ENCODE measurements at regions not wholly inside any gene's neighbourhood (a gene's known extent, or its start where the extent isn't known, plus 50 kb on each side); places are given as distances from the start of the nearest gene placed in this dataset.

- H2AFZ ChIP-seq (ENCODE audit: low read depth, low read length, poor library complexity, severe bottlenecking), result no peak overlapping the region
- no peak overlapping the region for H3K4me2 ChIP-seq (ENCODE audit: low read length)
- H3K9me3 ChIP-seq (ENCODE audit: control insufficient read depth in 1 of 2, insufficient read depth in 1 of 2, low read depth in 1 of 2, low read length in 2 of 2), result peaks cover 12 to 17% of the 10 kb centered on the region in 2 experiments; a peak in 2 of 4 replicates
- ChIA-PET CTCF (no interaction called here), POLR2A (no interaction called here), RAD21 (ENCODE audit: low non-redundant PET in 1 of 2, low total read pairs in 2 of 2, uncharacterized antibody in 2 of 2, unreplicated experiment in 2 of 2) (no interaction called here)
- no peaks in the 10 kb centered on the region for H3K36me3 ChIP-seq (ENCODE audit: control insufficient read depth in 1 of 2, insufficient read depth in 2 of 2, low read length in 2 of 2)
- no peak overlapping the region for H3K4me3 ChIP-seq (replicated peaks in 1 of 2; ENCODE audit: low read depth in 1 of 2, low read length in 2 of 2)
- intact Hi-C loops (cut with micrococcal nuclease), result no loop called here
- no peaks in the 10 kb centered on the region for H3K79me2 ChIP-seq (ENCODE audit: insufficient read depth, low read length)
- no peaks in the 10 kb centered on the region for H3K4me1 ChIP-seq (ENCODE audit: control insufficient read depth in 1 of 2, insufficient read depth in 2 of 2, low read length in 2 of 2)
- no peak for TF ChIP-seq YY1 (IDR thresholded peaks at IDR 0.05; ENCODE audit: extremely low read depth, insufficient replicate concordance, low read depth, low read length)
- TF ChIP-seq ZFX (IDR thresholded peaks at IDR 0.05), result no peak
- no peak for TF ChIP-seq EZH2 (IDR thresholded peaks at IDR 0.05)
- no peak for TF ChIP-seq JUND (IDR thresholded peaks at IDR 0.05)
- no peak for TF ChIP-seq CTCF (IDR thresholded peaks at IDR 0.05 in 2 of 3, conservative IDR thresholded peaks at IDR 0.05 in 1 of 3; ENCODE audit: borderline replicate concordance in 1 of 3, insufficient read depth in 1 of 3, low read depth in 2 of 3, low read length in 2 of 3)
- TF ChIP-seq ATF3 (IDR thresholded peaks at IDR 0.05), result no peak
- no peak for TF ChIP-seq SP1 (IDR thresholded peaks at IDR 0.05; ENCODE audit: low read depth)
- TF ChIP-seq ZBTB33 (IDR thresholded peaks at IDR 0.05; ENCODE audit: extremely low read depth, insufficient replicate concordance, low read length), result no peak
- no peak for TF ChIP-seq RAD21 (IDR thresholded peaks at IDR 0.05; ENCODE audit: low read depth)
- no peak for TF ChIP-seq POLR2AphosphoS5 (IDR thresholded peaks at IDR 0.05; ENCODE audit: low read depth, low read length)
- no peak for TF ChIP-seq ZNF274 (IDR thresholded peaks at IDR 0.05; ENCODE audit: low read depth, low read length)
- no peak for TF ChIP-seq POLR2A (IDR thresholded peaks at IDR 0.05; ENCODE audit: borderline replicate concordance, extremely low read depth, insufficient read depth, insufficient read length)
- no peak for TF ChIP-seq MAX (IDR thresholded peaks at IDR 0.05)
- TF ChIP-seq EGR1 (IDR thresholded peaks at IDR 0.05; ENCODE audit: low read depth), result no peak
- TF ChIP-seq REST (IDR thresholded peaks at IDR 0.05; ENCODE audit: low read depth), result no peak
- TF ChIP-seq SIN3A (IDR thresholded peaks at IDR 0.05; ENCODE audit: low read depth), result no peak
- no peak for TF ChIP-seq CEBPB (IDR thresholded peaks at IDR 0.05; ENCODE audit: low read depth)
- no peak for TF ChIP-seq CBX3 (IDR thresholded peaks at IDR 0.05; ENCODE audit: low read depth)
- H3K9ac ChIP-seq (ENCODE audit: low read length), result no peak overlapping the region
- ATAC-seq (no peak), DNase-seq (ENCODE audit: low read depth, low spot score) (no peak)
- H3K9me2 ChIP-seq (ENCODE audit: insufficient read depth), result no peaks in the 10 kb centered on the region
- no peak overlapping the region for H3K27ac ChIP-seq (ENCODE audit: low read depth, low read length)
- H4K20me1 ChIP-seq (ENCODE audit: insufficient read depth), result no peaks in the 10 kb centered on the region
- no peaks in the 10 kb centered on the region for H3K27me3 ChIP-seq (ENCODE audit: insufficient read depth, low read length)
- no TSS peak for BruUV-seq (replicated peaks)
Observed at GRCh38 chr13:85028035-85028434, 771.2 kb downstream of the SLITRK6 start.

All from HCT116 (cell line).